ENCODE measurements at regions not wholly inside any gene's neighbourhood (a gene's known extent, or its start where the extent isn't known, plus 50 kb on each side); places are given as distances from the start of the nearest gene placed in this dataset.
"Not testable (repeated sequence)": the region's sequence is repeated elsewhere in the genome, so short reads cannot be mapped to it uniquely, and the experiment has no call there.

GRCh38 chr10:123270806-123271205 lies 116.6 kb downstream of the BUB3 start:
- no peak for DNase-seq

DNA sequence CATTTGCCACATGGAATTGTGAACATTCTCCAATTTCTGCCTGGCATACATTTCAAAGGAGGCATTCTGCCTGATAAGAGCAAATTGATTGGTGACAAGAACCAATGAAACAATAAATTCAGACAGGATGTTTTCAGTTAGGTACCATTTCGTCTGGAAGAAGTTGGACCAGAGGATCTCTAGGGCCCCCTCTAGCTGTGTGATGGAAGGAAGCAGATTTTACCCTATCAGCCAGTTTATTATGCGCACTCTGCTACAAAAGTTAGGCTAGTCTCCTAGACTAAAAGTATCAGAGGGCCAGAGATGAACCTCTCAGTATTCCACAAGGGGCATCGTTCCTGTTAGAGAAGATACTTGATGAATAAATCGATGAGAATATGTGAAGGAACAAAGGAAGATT lies 118.0 kb downstream of the BUB3 start:
- DNase-seq: no peak

- peak; percentile 27 for DNase-seq
Observed at GRCh38 chr10:123274306-123275135, 120.3 kb downstream of the BUB3 start.

DNA sequence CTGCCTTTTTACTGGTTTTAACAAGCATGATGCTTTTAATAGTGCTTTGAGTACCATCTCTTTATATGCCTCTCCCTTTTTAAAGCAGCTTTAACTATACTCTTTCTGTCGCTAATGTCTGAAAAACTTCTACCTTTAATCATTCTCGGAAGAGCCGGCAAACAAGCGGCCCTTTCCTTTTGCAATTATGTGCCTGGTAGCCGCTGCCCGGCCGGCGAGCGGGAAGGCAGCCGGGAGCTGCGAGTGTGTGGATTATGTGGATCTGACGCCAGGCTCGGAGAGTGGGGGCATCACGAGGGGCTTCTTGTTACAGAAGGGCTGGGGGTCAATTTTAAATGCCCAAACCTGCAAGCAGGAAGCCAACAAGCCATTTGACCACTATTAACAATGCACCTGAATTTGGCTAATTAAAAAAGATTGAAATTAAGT lies 120.9 kb downstream of the BUB3 start:
- DNase-seq: no peak

DNA sequence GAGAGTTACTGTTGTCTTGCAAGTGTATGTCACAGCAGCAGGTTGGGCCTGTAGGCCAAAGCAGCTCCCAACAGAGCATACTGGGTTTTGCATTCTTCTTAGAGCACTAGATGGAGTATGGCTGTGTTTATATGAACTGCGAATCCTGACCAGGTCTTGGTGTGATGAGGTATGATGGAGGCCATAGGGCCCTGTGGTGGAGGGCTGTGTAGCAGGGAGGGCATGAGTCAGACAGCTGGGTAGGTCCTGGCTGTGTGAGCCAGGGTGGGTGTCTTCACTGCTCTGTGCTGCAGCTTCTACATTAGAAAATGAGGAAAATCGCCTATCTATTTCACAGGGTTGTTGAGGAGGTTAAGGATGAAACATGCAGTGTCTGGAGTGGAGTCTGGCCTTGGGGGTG lies 124.2 kb downstream of the BUB3 start:
- no peak for DNase-seq

DNA sequence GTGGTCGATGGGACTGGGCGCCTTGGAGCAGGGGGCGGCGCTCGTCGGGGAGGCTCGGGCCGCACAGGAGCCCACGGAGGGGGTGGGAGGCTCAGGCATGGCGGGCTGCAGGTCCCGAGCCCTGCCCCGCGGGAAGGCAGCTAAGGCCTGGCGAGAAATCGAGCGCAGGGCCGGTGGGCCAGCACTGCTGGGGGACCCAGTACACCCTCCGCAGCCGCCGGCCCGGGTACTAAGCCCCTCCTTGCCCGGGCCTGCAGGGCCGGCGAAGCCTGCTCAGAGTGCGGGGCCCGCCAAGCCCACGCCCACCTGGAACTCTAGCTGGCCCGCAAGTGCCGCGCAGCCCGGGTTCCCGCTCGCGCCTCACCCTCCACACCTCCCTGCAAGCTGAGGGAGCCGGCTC lies 129.2 kb downstream of the BUB3 start:
- not testable (repeated sequence) for DNase-seq

GRCh38 chr10:123284022-123284421 lies 129.8 kb downstream of the BUB3 start:
- DNase-seq: no peak

DNA sequence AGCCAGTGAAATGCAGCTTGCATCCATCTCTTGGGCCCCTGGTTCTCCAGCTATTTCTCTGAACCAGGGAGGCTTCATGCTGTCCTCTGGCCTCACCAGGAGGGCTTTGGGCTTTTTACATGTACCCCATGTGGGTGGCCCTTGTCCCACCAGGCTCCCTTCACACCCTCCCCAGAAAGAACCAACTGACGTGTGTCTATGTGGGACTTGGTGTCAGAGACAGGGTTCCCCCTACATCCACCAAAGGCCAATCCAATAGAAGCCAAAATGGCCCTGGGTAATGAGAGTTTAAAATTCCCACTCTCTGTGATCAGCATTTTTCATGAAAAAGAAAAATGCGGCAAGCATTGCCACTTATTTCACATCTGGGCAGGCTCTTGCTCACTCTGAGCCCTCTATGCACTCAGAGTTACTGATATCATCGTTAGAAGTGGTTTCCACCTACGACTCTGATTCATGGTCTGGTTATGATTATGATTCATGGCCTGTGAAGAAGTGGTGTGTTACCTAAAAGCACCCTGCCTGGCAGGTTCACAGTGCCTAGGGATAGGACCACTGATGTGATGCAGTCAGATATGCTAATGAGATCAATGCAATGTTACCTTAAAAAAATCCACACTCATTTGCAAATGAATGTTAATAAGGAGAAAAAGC lies 133.5 kb downstream of the BUB3 start:
- peak; percentile 35 for DNase-seq

DNA sequence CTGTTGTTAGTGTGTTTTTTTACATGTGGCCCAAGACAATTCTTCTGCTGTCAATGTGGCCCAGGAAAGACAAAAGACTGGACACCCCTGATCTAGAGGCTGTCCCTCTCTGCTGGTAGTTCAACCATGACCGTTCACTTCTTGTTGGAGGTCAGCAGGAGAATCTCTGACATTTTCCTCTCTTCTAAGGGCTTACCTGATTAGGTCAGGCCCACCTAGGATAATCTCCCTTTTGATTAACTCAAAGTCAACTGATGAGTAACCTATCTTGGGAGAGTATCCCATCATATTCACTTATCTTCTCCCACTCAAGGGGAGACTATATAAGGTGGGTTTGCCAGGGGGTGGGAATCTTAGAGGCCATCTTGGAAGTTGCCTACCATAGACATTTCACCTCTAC lies 135.2 kb downstream of the BUB3 start:
- DNase-seq: no peak

- no peak for DNase-seq
Observed at GRCh38 chr10:123294109-123294508, 139.9 kb downstream of the BUB3 start.

GRCh38 chr10:123294886-123295285 lies 140.7 kb downstream of the BUB3 start:
- no peak for DNase-seq

DNA sequence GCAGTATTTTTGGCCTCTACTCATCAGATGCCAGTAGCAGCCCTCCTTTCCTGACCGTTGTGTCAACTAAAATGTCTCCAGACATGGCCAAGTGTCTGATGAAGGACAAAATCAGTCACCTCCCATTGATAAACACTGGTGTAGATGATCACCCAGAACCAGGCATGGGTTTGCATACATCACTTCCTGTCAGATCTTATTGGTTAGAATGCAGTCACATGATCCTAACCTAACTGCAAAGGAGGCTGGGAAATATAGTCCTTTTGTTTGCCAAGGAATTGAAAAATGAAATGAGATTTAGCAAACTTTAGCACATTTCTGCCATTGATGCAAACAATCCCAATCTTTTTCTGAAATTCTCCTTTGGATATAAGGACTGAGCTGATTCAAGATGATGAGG lies 141.4 kb downstream of the BUB3 start:
- no peak for DNase-seq

DNA sequence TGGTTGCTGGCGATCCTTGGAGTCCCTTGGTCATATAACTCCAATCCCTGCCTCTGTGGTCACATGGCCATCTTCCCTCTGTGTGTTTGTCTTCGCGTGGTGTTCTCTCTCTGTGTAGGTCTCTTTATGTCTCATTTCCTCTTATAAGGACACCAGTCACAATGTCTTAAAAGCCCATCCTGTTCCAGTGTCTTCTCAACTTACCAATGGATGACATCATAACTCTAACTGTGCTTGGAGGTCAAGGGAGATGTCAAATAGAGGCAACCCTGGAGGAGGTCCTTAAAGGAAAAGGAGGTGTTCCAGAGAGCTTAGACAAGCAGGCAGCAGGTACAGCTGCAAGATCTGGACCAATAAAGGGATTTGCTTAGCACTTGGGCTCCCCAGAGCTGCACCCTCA lies 143.0 kb downstream of the BUB3 start:
- no peak for DNase-seq

DNA sequence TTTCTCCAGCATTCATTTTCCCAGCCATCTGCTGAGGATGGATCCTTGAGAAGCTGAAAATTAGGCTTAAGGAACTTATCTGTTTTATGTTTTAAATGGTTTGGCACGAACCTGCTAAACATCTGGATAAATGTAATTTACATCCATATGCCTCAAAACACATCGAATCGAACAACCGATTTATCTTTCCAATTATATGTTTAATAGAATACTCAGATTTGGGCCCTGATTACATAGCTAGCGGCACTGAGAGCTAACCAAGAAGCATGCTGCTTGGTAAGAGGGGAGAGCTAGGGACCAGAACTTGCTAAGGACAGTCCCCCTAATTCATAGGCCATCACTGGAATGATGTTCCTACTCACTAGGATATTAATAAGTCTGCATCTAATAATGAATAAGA lies 144.4 kb downstream of the BUB3 start:
- DNase-seq: no peak

GRCh38 chr10:123299598-123299997 lies 145.4 kb downstream of the BUB3 start:
- no peak for DNase-seq

DNA sequence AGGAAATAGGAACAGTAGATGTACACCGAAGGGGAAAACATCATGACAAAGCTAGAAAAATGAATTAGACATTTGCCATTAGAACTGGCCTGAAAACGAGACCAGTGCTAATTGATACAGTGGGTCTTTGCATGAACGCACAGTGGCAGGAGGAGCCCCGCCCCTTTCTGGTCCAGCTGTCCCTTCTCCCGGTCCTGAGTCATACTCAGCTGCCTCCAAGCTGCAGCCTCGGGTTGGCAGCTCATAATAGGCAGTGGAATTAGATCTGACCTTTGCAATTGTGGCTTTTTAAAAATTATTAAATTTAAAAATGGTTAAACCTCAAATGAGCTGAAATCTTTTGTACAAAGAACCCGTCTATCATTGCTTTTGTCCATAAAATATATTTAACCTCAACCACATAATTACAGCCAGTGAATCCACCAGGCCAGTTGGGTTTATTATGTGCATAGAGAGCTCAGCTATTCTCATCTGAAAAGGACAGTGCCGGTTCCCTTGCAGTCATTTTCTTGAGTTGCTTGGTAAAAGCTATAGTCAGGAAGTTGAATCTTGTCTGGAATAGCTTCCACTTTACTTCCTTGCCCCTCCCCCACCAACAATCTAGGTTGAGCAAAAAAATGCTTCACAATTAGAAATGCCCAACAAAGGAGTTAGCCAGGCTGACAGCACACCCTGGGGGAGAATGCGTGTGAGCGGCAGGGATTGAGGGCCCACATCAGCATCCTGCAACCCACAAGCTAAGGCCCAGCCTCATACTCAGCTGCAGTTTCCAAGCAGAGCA lies 147.1 kb downstream of the BUB3 start:
- DNase-seq: no peak

DNA sequence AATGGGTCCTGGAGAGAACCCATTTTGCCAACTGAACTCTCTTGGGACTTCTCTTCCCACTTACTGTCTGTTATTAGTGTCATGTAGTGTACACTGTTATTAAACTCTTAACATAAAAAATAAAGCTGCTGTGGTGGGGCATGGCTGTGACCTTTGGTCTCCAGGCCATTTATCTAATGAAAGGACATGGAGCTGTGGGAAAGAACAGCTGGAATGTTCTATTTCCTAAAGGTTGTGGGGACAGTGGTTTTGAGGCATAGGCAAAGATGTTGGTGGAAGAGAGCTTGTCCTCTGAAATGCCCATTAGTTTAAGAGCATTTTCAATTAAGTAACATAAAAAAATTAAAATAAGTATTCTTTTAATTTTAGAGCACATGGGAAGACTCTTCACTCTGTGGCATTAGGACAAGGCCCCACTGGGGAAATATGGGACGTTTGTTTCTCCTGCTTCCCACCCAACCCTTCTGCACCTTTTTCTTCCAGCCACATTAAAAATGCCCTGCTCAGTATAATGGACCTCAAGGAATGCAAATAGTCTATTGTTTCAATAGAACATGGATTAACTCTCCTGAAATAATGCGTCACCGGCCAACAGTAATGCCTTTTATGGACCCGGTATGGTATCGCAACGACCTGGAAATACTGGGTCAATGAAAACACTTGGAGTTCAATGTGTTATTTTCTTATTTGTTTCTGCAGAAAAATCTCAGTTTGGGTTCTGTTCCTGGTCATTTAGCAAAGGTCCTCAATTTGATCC lies 149.6 kb downstream of the BUB3 start:
- DNase-seq: no peak

DNA sequence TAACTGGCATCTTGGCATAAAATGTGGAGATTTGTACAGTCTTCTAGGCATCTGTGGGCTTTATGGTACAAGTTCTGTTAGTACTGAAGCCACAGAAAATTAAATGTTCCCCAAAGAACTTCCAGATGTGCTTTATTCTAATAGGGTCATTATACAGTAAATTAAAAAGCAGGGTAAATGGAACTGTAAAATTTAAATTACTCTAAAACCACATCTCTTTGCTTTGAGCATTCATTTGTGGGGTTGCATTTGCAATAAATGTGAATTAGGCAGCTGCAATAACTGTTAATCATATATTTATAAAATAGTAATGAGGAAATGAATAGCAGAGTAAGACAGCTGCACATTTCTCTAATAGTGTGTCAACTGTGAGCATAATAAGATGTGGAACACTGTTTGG lies 151.5 kb downstream of the BUB3 start:
- no peak for DNase-seq

DNA sequence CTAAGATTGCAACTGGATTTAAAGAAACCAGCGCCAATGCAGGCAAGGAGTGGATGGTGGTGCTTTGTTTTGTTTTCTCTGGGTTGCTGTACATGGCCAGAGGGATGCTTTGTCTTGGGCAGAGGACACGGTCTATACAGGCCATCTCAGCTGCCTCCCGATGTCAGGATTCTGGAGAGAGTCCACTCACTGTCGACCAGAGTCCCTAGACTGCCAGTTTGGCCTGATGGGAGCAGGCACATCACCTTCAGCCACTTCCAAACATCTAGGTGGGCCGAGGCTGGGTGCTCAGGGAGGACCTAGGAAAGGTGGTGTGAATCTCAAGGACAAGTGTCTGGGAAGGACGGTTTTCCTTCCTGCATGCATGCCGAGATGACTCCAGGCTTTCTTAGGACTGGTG lies 152.1 kb downstream of the BUB3 start:
- no peak for DNase-seq

- DNase-seq: no peak
Observed at GRCh38 chr10:123309731-123310130, 155.5 kb downstream of the BUB3 start.

- DNase-seq: no peak
Observed at GRCh38 chr10:123316776-123317175, 162.6 kb downstream of the BUB3 start.

DNA sequence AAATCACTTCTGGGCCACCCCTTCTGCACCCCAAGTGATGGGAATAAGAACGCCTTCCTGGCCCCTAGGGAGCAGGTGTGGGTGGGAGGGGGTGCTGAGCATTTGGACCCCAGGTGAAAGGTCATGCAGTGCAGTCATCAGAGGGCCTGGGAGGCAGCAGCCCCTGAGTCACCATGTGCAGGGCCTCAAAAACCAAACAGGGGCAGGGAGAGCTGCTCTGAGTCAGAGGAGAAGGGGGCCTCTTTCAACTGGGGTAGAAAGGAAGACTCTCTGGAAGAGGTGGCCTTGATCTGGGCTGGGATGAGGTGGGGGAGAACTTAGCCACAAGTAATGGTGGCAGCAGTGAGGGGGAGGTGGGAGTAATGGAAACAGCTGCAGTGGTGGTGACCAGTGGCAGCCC lies 164.3 kb downstream of the BUB3 start:
- DNase-seq: no peak

DNA sequence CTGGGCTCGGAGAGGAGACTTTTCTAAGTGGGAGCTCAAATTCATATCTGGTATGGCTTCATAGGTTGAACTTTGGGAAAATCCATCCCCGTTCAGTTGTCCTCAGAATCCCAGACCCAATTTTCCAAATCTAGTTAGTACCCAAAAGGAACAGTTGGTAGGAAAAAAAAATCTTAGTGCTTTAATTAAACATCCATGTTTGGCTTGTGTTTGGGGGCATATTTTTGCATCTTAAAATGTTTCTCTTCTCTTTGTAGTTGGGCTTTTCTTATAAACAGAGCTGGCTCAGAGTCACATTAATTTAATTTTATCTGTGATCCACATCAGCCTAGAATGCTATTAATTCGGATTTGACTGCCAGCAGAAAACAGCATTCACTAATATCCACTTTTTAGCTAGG lies 165.9 kb downstream of the BUB3 start:
- no peak for DNase-seq

Data from DMS79 (cell line).